ENCODE measurements at regions not wholly inside any gene's neighbourhood (a gene's known extent, or its start where the extent isn't known, plus 50 kb on each side); places are given as distances from the start of the nearest gene placed in this dataset.

- TF ChIP-seq CTCF (IDR thresholded peaks at IDR 0.05) = no peak
- no peak for TF ChIP-seq POLR2A (IDR thresholded peaks at IDR 0.05)
These were observed 104.9 kb downstream of the KCNJ2 start for GRCh38 chr17:70274255-70274654.

All from uterus (tissue), 2 donors.